ENCODE measurements at regions not wholly inside any gene's neighbourhood (a gene's known extent, or its start where the extent isn't known, plus 50 kb on each side); places are given as distances from the start of the nearest gene placed in this dataset.
"Not testable (repeated sequence)": the region's sequence is repeated elsewhere in the genome, so short reads cannot be mapped to it uniquely, and the experiment has no call there.

- TF ChIP-seq CTCF, EP300, POLR2A, POLR2AphosphoS5 (IDR thresholded peaks at IDR 0.05): not testable (repeated sequence)
Measured at GRCh38 chr4:100608651-100609050, 90.8 kb upstream of the EMCN start.

Data from sigmoid colon (tissue), 4 donors.